HAP-1 (cell line): ENCODE measurements at regions not wholly inside any gene's neighbourhood (a gene's known extent, or its start where the extent isn't known, plus 50 kb on each side); places are given as distances from the start of the nearest gene placed in this dataset.

Experiments used
- DNase-seq, 2 experiments: peaks; one replicate each; pipeline ENCODE4 v3.0.0-alpha.2; 2016 to 2020; ENCODE audit warnings: low spot score in 2 of 2
- H3K27me3 ChIP-seq: fragments of 250-450 bp; sonication (Bioruptor Pico); 2 replicates; pipeline ENCODE4 v1.5.1; 2020; ENCODE audit warnings: low read depth, mild to moderate bottlenecking, moderate library complexity
- H3K36me3 ChIP-seq: fragments of 250-450 bp; sonication (Bioruptor Pico); replicated peaks from 2 replicates; pipeline ENCODE4 v1.5.1; 2020; ENCODE audit warnings: mild to moderate bottlenecking
- H3K4me1 ChIP-seq: fragments of 250-450 bp; sonication (Bioruptor Pico); 2 replicates; pipeline ENCODE4 v1.5.1; 2020; ENCODE audit warnings: mild to moderate bottlenecking
- H3K4me3 ChIP-seq: fragments of 250-450 bp; sonication (Bioruptor Pico); 2 replicates; pipeline ENCODE4 v1.5.1; 2020; ENCODE audit warnings: mild to moderate bottlenecking, moderate library complexity
- H3K9me3 ChIP-seq: fragments of 250-450 bp; sonication (Bioruptor Pico); 2 replicates; pipeline ENCODE4 v1.5.1; 2020; ENCODE audit warnings: mild to moderate bottlenecking, moderate library complexity
- in situ Hi-C: fragments of 300-500 bp; cut with MboI; formaldehyde crosslinking; loops from 3 replicates; pipeline ENCODE4 v1.14.3; 2020; ENCODE audit warnings: low sequenced_read_pairs, inconsistent platforms, mixed read lengths

GRCh38 chr1:191101960-191102359 is 624.3 kb upstream of the BRINP3 start:
- in situ Hi-C loops: no loop called here
- H3K4me1 ChIP-seq: no peaks in the 10 kb centered on the region
- DNase-seq: no peak
- no peaks in the 10 kb centered on the region for H3K27me3 ChIP-seq
- no peaks in the 10 kb centered on the region for H3K36me3 ChIP-seq
- H3K4me3 ChIP-seq: no peak overlapping the region
- no peaks in the 10 kb centered on the region for H3K9me3 ChIP-seq

DNA sequence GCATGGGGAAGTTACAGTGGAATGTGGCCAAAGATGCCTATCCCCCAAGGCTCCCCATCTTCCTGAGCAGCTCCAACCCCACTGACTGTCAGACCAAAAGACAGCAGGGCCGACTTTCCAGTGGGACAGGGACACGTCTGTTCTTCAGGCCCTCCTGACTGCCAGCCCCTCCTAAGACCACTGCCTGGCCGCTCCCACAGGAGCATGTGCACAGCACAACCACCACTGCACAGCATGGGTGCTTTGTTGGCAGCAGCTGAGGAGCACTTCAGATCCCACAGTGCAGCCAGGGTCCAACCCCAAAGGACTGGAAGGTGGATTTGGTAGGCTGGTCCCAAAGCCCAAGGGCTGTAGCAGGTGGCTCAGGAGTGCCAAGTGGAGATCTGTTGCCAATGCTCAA is 648.3 kb upstream of the BRINP3 start:
- in situ Hi-C loops: no loop called here
- no peaks in the 10 kb centered on the region for H3K4me1 ChIP-seq
- no peaks in the 10 kb centered on the region for H3K36me3 ChIP-seq
- H3K4me3 ChIP-seq: no peak overlapping the region
- DNase-seq: no peak
- H3K27me3 ChIP-seq: no peaks in the 10 kb centered on the region
- no peaks in the 10 kb centered on the region for H3K9me3 ChIP-seq

GRCh38 chr1:191134796-191135195 is 657.1 kb upstream of the BRINP3 start:
- Histone ChIP-seq H3K4me3 (no peak overlapping the region), H3K9me3 (no peaks in the 10 kb centered on the region), H3K4me1 (no peaks in the 10 kb centered on the region), H3K27me3 (no peaks in the 10 kb centered on the region), H3K36me3 (no peaks in the 10 kb centered on the region)
- in situ Hi-C loops: no loop called here
- no peak for DNase-seq

DNA sequence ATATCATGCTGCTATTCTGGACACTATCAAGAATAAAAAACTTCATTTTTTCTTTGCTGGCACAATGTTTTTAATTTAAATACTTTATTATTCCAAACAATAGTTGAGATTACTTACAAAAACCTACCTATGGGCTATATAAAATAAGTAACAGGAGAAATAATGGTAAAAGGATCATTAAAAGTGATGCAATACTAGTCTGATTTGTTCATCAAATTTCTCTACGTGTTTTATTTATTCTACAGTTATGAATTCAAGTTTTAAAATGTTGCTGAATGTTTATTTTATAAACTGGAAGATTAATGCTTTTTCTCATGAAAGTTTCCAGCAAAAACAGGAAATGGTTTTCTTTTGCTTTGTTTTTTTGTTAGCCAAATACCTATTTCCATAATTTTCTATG is 662.4 kb upstream of the BRINP3 start:
- no peak for DNase-seq
- no peaks in the 10 kb centered on the region for H3K9me3 ChIP-seq
- no peak overlapping the region for H3K4me3 ChIP-seq
- in situ Hi-C loops: no loop called here
- H3K4me1 ChIP-seq: no peaks in the 10 kb centered on the region
- no peaks in the 10 kb centered on the region for H3K27me3 ChIP-seq
- H3K36me3 ChIP-seq: no peaks in the 10 kb centered on the region

- DNase-seq: no peak
- no peaks in the 10 kb centered on the region for H3K27me3 ChIP-seq
- in situ Hi-C loops: no loop called here
- H3K4me3 ChIP-seq: no peak overlapping the region
- no peaks in the 10 kb centered on the region for H3K4me1 ChIP-seq
- no peaks in the 10 kb centered on the region for H3K9me3 ChIP-seq
- no peaks in the 10 kb centered on the region for H3K36me3 ChIP-seq
Measured at GRCh38 chr1:191142748-191143147, 665.1 kb upstream of the BRINP3 start.

DNA sequence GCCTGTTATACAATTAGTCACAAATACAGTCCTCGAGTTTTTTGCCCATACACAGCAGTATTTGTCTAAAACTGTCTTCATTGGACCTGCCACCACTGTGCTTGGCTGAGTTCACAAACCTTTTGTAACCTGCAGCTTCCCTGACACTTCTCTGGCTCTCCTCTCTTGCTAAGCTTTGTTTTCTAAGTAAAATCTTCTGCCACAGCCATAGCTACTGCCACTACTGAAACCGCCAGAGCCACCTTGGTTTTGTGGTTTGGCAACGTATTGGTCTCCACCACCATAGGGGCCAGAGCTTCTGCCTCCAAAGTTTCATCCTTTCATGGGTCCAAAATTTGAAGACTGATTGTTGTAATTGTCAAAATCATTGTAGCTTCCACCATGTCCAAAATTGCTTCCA is 668.2 kb upstream of the BRINP3 start:
- Histone ChIP-seq H3K9me3 (no peaks in the 10 kb centered on the region), H3K36me3 (no peaks in the 10 kb centered on the region), H3K4me1 (no peaks in the 10 kb centered on the region), H3K4me3 (no peak overlapping the region), H3K27me3 (no peaks in the 10 kb centered on the region)
- in situ Hi-C loops: no loop called here
- no peak for DNase-seq

DNA sequence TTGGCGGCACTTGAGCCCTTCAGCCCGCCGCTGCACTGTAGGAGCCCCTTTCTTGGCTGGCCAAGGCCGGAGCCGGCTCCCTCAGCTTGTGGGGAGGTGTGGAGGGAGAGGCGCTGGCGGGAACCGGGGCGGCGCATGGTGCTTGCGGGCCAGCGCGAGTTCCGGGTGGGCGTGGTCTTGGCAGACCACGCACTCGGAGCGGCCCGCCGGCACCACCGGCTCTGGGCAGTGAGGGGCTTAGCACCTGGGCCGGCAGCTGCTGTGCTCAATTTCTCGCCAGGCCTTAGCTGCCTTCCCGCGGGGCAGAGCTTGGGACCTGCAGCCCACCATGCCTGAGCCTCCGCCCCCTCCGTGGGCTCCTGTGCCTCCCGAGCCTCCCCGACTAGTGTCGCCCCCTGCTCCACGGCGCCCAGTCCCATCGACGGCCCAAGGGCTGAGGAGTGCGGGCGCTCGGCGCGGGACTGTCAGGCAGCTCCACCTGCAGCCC is 673.7 kb upstream of the BRINP3 start:
- Histone ChIP-seq H3K4me3 (no peak overlapping the region), H3K36me3 (no peaks in the 10 kb centered on the region), H3K9me3 (no peaks in the 10 kb centered on the region), H3K4me1 (peaks cover 14% of the 10 kb centered on the region), H3K27me3 (no peaks in the 10 kb centered on the region)
- in situ Hi-C loops: no loop called here
- no peak for DNase-seq

DNA sequence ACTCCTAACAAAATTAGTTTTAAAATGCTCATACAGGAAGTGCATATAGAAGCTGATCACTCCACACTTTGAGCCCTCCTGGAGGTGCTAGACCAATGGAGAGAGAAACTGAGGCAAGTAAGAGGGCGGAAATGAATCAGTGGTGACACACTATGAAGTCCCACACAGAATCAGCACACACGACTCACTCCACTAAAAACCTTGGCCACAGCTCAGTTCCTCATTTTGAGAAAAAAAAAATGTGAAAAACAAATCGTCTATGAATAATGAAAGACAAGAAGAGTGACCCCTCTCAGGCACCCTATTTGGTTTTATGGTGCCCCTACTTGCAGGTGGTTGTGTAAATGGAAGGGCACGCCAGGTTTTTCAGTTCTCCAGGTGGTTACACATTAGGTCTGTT is 675.1 kb upstream of the BRINP3 start:
- Histone ChIP-seq H3K27me3 (no peaks in the 10 kb centered on the region), H3K36me3 (no peaks in the 10 kb centered on the region), H3K4me1 (peaks cover 14% of the 10 kb centered on the region), H3K4me3 (no peak overlapping the region), H3K9me3 (no peaks in the 10 kb centered on the region)
- in situ Hi-C loops: no loop called here
- DNase-seq: no peak

DNA sequence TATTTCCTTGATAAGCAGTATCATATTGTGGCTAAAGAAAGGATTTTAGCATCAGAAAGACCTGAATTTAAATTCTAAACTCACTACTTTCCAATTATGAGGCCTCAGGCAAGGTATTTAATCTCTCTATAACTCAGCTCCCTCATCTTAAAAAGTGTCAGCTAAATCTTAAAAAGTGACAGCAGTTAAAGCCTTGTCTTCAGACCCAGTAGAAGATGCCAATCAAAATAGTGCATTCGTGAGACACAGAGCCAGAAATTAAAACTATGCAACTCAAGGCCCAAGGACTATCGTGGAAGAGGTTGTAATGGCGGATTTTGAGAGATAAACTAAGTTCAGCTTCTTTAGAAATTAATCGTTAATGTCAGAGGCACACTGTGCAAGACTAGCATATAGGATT is 677.5 kb upstream of the BRINP3 start:
- Histone ChIP-seq H3K4me1 (peaks cover 14% of the 10 kb centered on the region), H3K36me3 (no peaks in the 10 kb centered on the region), H3K4me3 (no peak overlapping the region), H3K9me3 (no peaks in the 10 kb centered on the region), H3K27me3 (no peaks in the 10 kb centered on the region)
- DNase-seq: peak; percentile 13 to 84
- in situ Hi-C loops: no loop called here

- no peak overlapping the region for H3K4me3 ChIP-seq
- no peaks in the 10 kb centered on the region for H3K9me3 ChIP-seq
- in situ Hi-C loops: no loop called here
- no peaks in the 10 kb centered on the region for H3K36me3 ChIP-seq
- H3K4me1 ChIP-seq: no peaks in the 10 kb centered on the region
- H3K27me3 ChIP-seq: no peaks in the 10 kb centered on the region
- no peak for DNase-seq
Measured at GRCh38 chr1:191160837-191161236, 683.2 kb upstream of the BRINP3 start.

DNA sequence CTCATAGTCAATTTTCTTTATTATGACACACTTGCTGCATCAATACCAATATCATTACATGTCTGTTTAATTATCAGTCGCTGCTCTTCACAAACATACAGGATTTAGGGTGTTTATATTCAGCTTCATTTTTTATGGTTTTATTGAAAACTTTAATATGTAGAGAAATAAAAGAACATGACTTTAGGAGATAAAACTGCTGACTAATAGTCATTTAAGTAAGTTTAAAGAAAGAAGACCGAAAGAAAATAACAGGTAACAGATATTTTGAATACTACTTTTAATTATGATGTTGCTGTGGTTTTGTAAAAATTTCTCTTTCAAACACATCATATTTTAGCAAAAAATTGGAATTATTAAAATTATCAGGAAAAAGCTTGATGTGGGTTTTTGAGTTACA is 685.1 kb upstream of the BRINP3 start:
- in situ Hi-C loops: no loop called here
- no peaks in the 10 kb centered on the region for H3K4me1 ChIP-seq
- H3K36me3 ChIP-seq: no peaks in the 10 kb centered on the region
- H3K27me3 ChIP-seq: no peaks in the 10 kb centered on the region
- H3K4me3 ChIP-seq: no peak overlapping the region
- DNase-seq: no peak
- no peaks in the 10 kb centered on the region for H3K9me3 ChIP-seq

DNA sequence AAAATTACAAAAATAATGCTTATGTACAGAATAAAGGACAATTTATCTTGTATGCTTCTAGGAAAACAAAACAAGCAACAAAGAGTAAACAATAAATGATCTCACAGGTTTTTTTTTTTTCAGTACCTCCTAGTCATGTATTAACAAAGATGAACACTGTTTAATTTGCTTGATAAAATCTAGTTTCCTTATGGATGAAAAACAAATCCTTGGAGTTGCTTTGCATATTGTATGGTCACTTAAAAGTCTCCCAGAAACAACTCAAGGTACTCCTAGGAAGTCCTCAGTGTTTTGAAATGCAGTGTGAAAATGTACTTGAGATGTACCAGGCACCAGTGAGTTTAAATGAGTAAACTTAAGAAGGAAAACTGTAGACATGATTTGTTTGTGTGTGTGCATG is 686.0 kb upstream of the BRINP3 start:
- DNase-seq: no peak
- H3K9me3 ChIP-seq: no peaks in the 10 kb centered on the region

GRCh38 chr1:191174298-191174697 is 696.6 kb upstream of the BRINP3 start:
- no peak overlapping the region for H3K4me3 ChIP-seq

More for the DNA sequence above, 686.0 kb upstream of the BRINP3 start:
- no peaks in the 10 kb centered on the region for H3K36me3 ChIP-seq
- no peaks in the 10 kb centered on the region for H3K4me1 ChIP-seq
- in situ Hi-C loops: no loop called here
- no peaks in the 10 kb centered on the region for H3K27me3 ChIP-seq
- H3K4me3 ChIP-seq: no peak overlapping the region

DNA sequence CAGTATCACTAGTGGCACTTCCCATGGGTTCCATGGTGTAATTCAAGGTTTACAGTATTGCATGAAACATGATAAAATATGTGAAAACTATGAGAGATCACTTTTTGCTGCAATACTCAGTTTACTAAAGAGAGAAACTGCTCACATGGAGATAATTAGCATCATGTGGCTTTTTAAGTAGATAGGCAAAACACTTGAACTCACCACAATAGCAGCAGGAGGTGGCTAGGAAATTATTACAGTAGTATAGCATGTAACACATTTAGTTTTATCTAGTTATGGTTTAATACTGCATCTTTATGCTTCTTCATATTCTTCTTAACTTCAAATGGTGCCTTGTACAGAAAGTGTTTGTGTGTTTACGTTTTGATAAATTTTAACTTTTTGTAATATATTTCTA is 698.5 kb upstream of the BRINP3 start:
- H3K9me3 ChIP-seq: no peaks in the 10 kb centered on the region
- DNase-seq: no peak
- H3K4me1 ChIP-seq: no peaks in the 10 kb centered on the region
- in situ Hi-C loops: no loop called here
- H3K27me3 ChIP-seq: no peaks in the 10 kb centered on the region
- no peak overlapping the region for H3K4me3 ChIP-seq
- no peaks in the 10 kb centered on the region for H3K36me3 ChIP-seq

More at GRCh38 chr1:191174298-191174697, 696.6 kb upstream of the BRINP3 start:
- in situ Hi-C loops: no loop called here
- no peak for DNase-seq
- H3K4me1 ChIP-seq: no peaks in the 10 kb centered on the region
- H3K27me3 ChIP-seq: no peaks in the 10 kb centered on the region
- no peaks in the 10 kb centered on the region for H3K9me3 ChIP-seq
- H3K36me3 ChIP-seq: no peaks in the 10 kb centered on the region

- no peaks in the 10 kb centered on the region for H3K27me3 ChIP-seq
- H3K4me3 ChIP-seq: no peak overlapping the region
- H3K4me1 ChIP-seq: no peaks in the 10 kb centered on the region
- in situ Hi-C loops: no loop called here
- H3K36me3 ChIP-seq: no peaks in the 10 kb centered on the region
- DNase-seq: no peak
- H3K9me3 ChIP-seq: no peaks in the 10 kb centered on the region
Measured at GRCh38 chr1:191206513-191207207, 729.0 kb upstream of the BRINP3 start.
